ENCODE measurements at regions not wholly inside any gene's neighbourhood (a gene's known extent, or its start where the extent isn't known, plus 50 kb on each side); places are given as distances from the start of the nearest gene placed in this dataset.

GRCh38 chr10:44859546-44860285 is 51.4 kb upstream of the TMEM72 start:
- no peak for DNase-seq

- no peak for DNase-seq
Measured at GRCh38 chr10:44860811-44861736, 50.1 kb upstream of the TMEM72 start.

Data from COR-L47 (cell line).